ENCODE measurements at regions not wholly inside any gene's neighbourhood (a gene's known extent, or its start where the extent isn't known, plus 50 kb on each side); places are given as distances from the start of the nearest gene placed in this dataset.

- TF ChIP-seq, protein P1, sequence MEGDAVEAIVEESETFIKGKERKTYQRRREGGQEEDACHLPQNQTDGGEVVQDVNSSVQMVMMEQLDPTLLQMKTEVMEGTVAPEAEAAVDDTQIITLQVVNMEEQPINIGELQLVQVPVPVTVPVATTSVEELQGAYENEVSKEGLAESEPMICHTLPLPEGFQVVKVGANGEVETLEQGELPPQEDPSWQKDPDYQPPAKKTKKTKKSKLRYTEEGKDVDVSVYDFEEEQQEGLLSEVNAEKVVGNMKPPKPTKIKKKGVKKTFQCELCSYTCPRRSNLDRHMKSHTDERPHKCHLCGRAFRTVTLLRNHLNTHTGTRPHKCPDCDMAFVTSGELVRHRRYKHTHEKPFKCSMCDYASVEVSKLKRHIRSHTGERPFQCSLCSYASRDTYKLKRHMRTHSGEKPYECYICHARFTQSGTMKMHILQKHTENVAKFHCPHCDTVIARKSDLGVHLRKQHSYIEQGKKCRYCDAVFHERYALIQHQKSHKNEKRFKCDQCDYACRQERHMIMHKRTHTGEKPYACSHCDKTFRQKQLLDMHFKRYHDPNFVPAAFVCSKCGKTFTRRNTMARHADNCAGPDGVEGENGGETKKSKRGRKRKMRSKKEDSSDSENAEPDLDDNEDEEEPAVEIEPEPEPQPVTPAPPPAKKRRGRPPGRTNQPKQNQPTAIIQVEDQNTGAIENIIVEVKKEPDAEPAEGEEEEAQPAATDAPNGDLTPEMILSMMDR (IDR thresholded peaks at IDR 0.05) = no peak
- TF ChIP-seq POLR2AphosphoS5 (IDR thresholded peaks at IDR 0.05; ENCODE audit: insufficient read depth in 1 of 2, low read depth in 1 of 2) = no peak
Observed at GRCh38 chr3:135451037-135451785, 514.3 kb upstream of the PPP2R3A start.
